K562 (cell line): ENCODE measurements at regions not wholly inside any gene's neighbourhood (a gene's known extent, or its start where the extent isn't known, plus 50 kb on each side); places are given as distances from the start of the nearest gene placed in this dataset.

ENCODE experiments used
- ATAC-seq: fragments of 200-7000 bp; cut with Tn5 transposase; 3 replicates; pipeline ENCODE4 v1.9.1; 2020; ENCODE audit warnings: moderate library complexity
- BruUV-seq: library from RNA; stranded (reverse); fragments of 400-500 nt; replicated peaks from 2 replicates; lab custom pipeline; 2021; lab: Mats Ljungman, UMichigan
- CTCF ChIA-PET: fragments of 300-600 bp; formaldehyde crosslinking; extraction: SDS; loops from one replicate; lab custom pipeline; 2021; ENCODE audit warnings: low intra/inter-chr PET ratio; lab: Yijun Ruan, JAX
- POLR2A ChIA-PET: fragments of 300-600, 350-650 bp; sonication (Branson Sonifier 250); formaldehyde crosslinking; extraction: SDS; loops from one replicate; lab custom pipeline; 2021; ENCODE audit warnings: antibody characterized with exemption, inconsistent platforms; lab: Yijun Ruan, JAX
- DNase-seq, 4 experiments: peaks; one replicate each; pipeline versions ENCODE4 v3.0.0 to v3.0.0-alpha.2; 2011 to 2018; ENCODE audit warnings: low spot score in 3 of 4, mixed read lengths in 3 of 4; ENCODE audit errors: extremely low read depth in 1 of 4
- FAIRE-seq: peaks from 2 replicates; lab custom pipeline; 2011; peaks lifted over from hg19 to GRCh38; lab: Jason Lieb, UNC
- H2AFZ ChIP-seq: 2 replicates; pipeline ENCODE4 v1.6.0; 2011; ENCODE audit warnings: low read depth, low read length, control low read depth, inconsistent platforms
- H3K27ac ChIP-seq: fragments of 200-600 bp; 3 replicates; pipeline ENCODE4 v1.8.0; 2011; ENCODE audit warnings: low read depth, mild to moderate bottlenecking, control low read depth, inconsistent platforms, low read length, moderate library complexity, mixed read lengths; ENCODE audit errors: extremely low read depth
- H3K27me3 ChIP-seq, 2 experiments: fragments of 300-600 bp in 1 of 2; 2 replicates in 1 of 2; 3 replicates in 1 of 2; pipeline versions ENCODE4 v1.6.0 to v1.8.0; 2011; ENCODE audit warnings: inconsistent platforms in 2 of 2, low read length in 2 of 2, mild to moderate bottlenecking in 1 of 2, mixed read lengths in 1 of 2, moderate library complexity in 1 of 2; ENCODE audit not compliant: control insufficient read depth in 2 of 2, insufficient read depth in 2 of 2
- H3K36me3 ChIP-seq: fragments of 300-600 bp; 3 replicates; pipeline ENCODE4 v1.8.0; 2011; ENCODE audit warnings: mild to moderate bottlenecking, low read length, inconsistent platforms; ENCODE audit not compliant: control insufficient read depth, insufficient read depth
- H3K4me1 ChIP-seq, 2 experiments: fragments of 200-600 bp in 1 of 2; replicated peaks in 1 of 2; 2 replicates in 1 of 2; 3 replicates in 1 of 2; pipeline versions ENCODE4 v1.5.1 to v1.8.0; 2011; ENCODE audit warnings: inconsistent platforms in 2 of 2, low read length in 2 of 2, mild to moderate bottlenecking in 1 of 2, mixed read lengths in 1 of 2, moderate library complexity in 1 of 2; ENCODE audit not compliant: control insufficient read depth in 2 of 2, insufficient read depth in 2 of 2
- H3K4me2 ChIP-seq: 2 replicates; pipeline ENCODE4 v1.6.1; 2011; ENCODE audit warnings: low read length, control low read depth, inconsistent platforms, mixed read lengths; ENCODE audit not compliant: insufficient read depth
- H3K4me3 ChIP-seq: fragments of 200-600 bp; sonication (generic), shearing (Covaris generic); 2 replicates; pipeline ENCODE4 v1.5.1; 2016; ENCODE audit warnings: control low read depth, inconsistent platforms
- H3K79me2 ChIP-seq: fragments of 200-600 bp; 3 replicates; pipeline ENCODE4 v1.8.0; 2011; ENCODE audit warnings: low read length, inconsistent platforms; ENCODE audit not compliant: control insufficient read depth, insufficient read depth
- H3K9ac ChIP-seq, 2 experiments: 2 replicates each; pipeline versions ENCODE4 v1.6.0 to v1.6.1; 2011; ENCODE audit warnings: low read depth in 2 of 2, low read length in 2 of 2, control low read depth in 1 of 2, inconsistent platforms in 1 of 2, mild to moderate bottlenecking in 1 of 2, mixed read lengths in 1 of 2; ENCODE audit not compliant: insufficient read depth in 1 of 2
- H3K9me1 ChIP-seq: one replicate; pipeline ENCODE4 v1.6.0; 2011; ENCODE audit warnings: inconsistent platforms, mild to moderate bottlenecking, low read length, moderate library complexity; ENCODE audit not compliant: control insufficient read depth, insufficient read depth
- H3K9me3 ChIP-seq: replicated peaks from 2 replicates; pipeline ENCODE4 v1.5.1; 2011; ENCODE audit warnings: low read depth, low read length, inconsistent platforms; ENCODE audit not compliant: control insufficient read depth, insufficient read depth
- H4K20me1 ChIP-seq: replicated peaks from 2 replicates; pipeline ENCODE4 v1.6.1; 2011; ENCODE audit warnings: low read length, inconsistent platforms, mixed read lengths; ENCODE audit not compliant: control insufficient read depth, insufficient read depth
- ARHGAP35 ChIP-seq: fragments of 450-650 bp; IDR thresholded peaks from 2 replicates; pipeline ENCODE4 v1.6.1; 2018; ENCODE audit not compliant: partially characterized antibody
- COPS2 ChIP-seq: fragments of 450-650 bp; conservative IDR thresholded peaks from 2 replicates; pipeline ENCODE4 v1.6.1; 2016; ENCODE audit warnings: mild to moderate bottlenecking, moderate library complexity
- EZH2 ChIP-seq: IDR thresholded peaks from 2 replicates; pipeline ENCODE4 v1.6.1; 2012; ENCODE audit warnings: low read depth, mild to moderate bottlenecking, inconsistent platforms, low read length, borderline replicate concordance
- HNRNPUL1 ChIP-seq: fragments of 200-400 bp; formaldehyde crosslinking; IDR thresholded peaks from 2 replicates; pipeline ENCODE4 v1.6.1; 2017; ENCODE audit warnings: low read length
- MECOM ChIP-seq: fragments of 250-450 bp; sonication (Bioruptor Pico); IDR thresholded peaks from 2 replicates; pipeline ENCODE4 v1.8.0; 2022; ENCODE audit warnings: inconsistent platforms
- MEF2A ChIP-seq: IDR thresholded peaks from 2 replicates; pipeline ENCODE4 v1.6.1; 2011; ENCODE audit warnings: low read depth, mild to moderate bottlenecking, low read length, moderate library complexity; ENCODE audit not compliant: control insufficient read depth
- MTA1 ChIP-seq: fragments of 450-650 bp; IDR thresholded peaks from 2 replicates; pipeline ENCODE4 v1.6.1; 2017; ENCODE audit warnings: borderline replicate concordance
- MYNN ChIP-seq, 2 experiments: sonication (generic); formaldehyde crosslinking in 1 of 2; IDR thresholded peaks; 2 replicates each; pipeline versions ENCODE4 v1.5.0 to v1.6.1; 2016 to 2020; ENCODE audit warnings: antibody characterized with exemption in 1 of 2, missing genetic modification reagents in 1 of 2
- NFATC3 ChIP-seq: fragments of 450-650 bp; IDR thresholded peaks from 2 replicates; pipeline ENCODE4 v1.6.1; 2017; ENCODE audit warnings: mild to moderate bottlenecking
- PRMT5 ChIP-seq: sonication (generic); formaldehyde crosslinking; IDR thresholded peaks from 2 replicates; pipeline ENCODE4 v1.5.0; 2020; ENCODE audit warnings: missing genetic modification reagents
- TRIM28 ChIP-seq: fragments of 450-650 bp; IDR thresholded peaks from 2 replicates; pipeline ENCODE4 v1.6.1; 2017
- ZNF263 ChIP-seq: sonication (generic); formaldehyde crosslinking; IDR thresholded peaks from 2 replicates; pipeline ENCODE4 v1.8.0; 2022; ENCODE audit warnings: mild to moderate bottlenecking, missing genetic modification reagents, borderline replicate concordance
- WGBS: fragments of 100-300 bp; shearing (Covaris generic); methylation state at CpG from one replicate; pipeline ENCODE4 v1.1.6; 2016; ENCODE audit warnings: low coverage, mixed read lengths; ENCODE audit not compliant: insufficient coverage; ENCODE audit errors: missing lambda C conversion rate; 5-methylcytosine and 5-hydroxymethylcytosine counted together
- in situ Hi-C: fragments of 300-500 bp; cut with MboI; formaldehyde crosslinking; loops from 4 replicates; pipeline ENCODE4 v1.15.0; 2018; ENCODE audit warnings: inconsistent platforms, mixed read lengths
- intact Hi-C: fragments of 100-400 bp; cut with micrococcal nuclease; formaldehyde crosslinking; loops from 2 replicates; pipeline ENCODE4 v1.14.2; 2022
- TF ChIP-seq, protein P1 (sequence below): fragments of 250-450 bp; sonication (Bioruptor Pico); IDR thresholded peaks from 2 replicates; pipeline ENCODE4 v1.8.0; 2022; ENCODE audit warnings: moderate library complexity, mild to moderate bottlenecking, inconsistent platforms
- TF ChIP-seq, protein P2 (sequence below), 2 experiments: IDR thresholded peaks; 2 replicates each; pipeline ENCODE4 v1.6.1; 2012; ENCODE audit warnings: improper control_type of control experiment in 2 of 2, low read depth in 2 of 2, low read length in 2 of 2, borderline replicate concordance in 1 of 2
- TF ChIP-seq, protein P3 (sequence below): sonication (generic); formaldehyde crosslinking; IDR thresholded peaks from 2 replicates; pipeline ENCODE4 v1.8.1; 2023; ENCODE audit warnings: mild to moderate bottlenecking, missing genetic modification reagents
- TF ChIP-seq, protein P4 (sequence below): fragments of 250-450 bp; sonication (Bioruptor Pico); IDR thresholded peaks from 2 replicates; pipeline ENCODE4 v1.4.0; 2020; ENCODE audit warnings: mild to moderate bottlenecking, moderate library complexity

- in situ Hi-C loops (no loop called here), intact Hi-C loops (no loop called here)
- BruUV-seq, result no TSS peak
- FAIRE-seq (no peak), DNase-seq (no peak), ATAC-seq (no peak)
- H3K79me2 ChIP-seq, result no peaks in the 10 kb centered on the region
- ChIA-PET CTCF (no interaction called here), POLR2A (no interaction called here)
- no peak for TF ChIP-seq PRMT5 (CRISPR knock-in tag)
- no peak for TF ChIP-seq ARHGAP35
- no peak for TF ChIP-seq ZNF263 (CRISPR knock-in tag)
- TF ChIP-seq HNRNPUL1, result no peak
- TF ChIP-seq, protein P1, sequence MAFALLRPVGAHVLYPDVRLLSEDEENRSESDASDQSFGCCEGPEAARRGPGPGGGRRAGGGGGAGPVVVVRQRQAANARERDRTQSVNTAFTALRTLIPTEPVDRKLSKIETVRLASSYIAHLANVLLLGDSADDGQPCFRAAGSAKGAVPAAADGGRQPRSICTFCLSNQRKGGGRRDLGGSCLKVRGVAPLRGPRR (CRISPR knock-in tag), result no peak
- no peak for TF ChIP-seq MYNN (IDR thresholded peaks at IDR 0.05)
- no peak for TF ChIP-seq MYNN (CRISPR knock-in tag; IDR thresholded peaks at IDR 0.05)
- TF ChIP-seq MEF2A, result no peak
- no peak for TF ChIP-seq COPS2
- TF ChIP-seq, protein P2, sequence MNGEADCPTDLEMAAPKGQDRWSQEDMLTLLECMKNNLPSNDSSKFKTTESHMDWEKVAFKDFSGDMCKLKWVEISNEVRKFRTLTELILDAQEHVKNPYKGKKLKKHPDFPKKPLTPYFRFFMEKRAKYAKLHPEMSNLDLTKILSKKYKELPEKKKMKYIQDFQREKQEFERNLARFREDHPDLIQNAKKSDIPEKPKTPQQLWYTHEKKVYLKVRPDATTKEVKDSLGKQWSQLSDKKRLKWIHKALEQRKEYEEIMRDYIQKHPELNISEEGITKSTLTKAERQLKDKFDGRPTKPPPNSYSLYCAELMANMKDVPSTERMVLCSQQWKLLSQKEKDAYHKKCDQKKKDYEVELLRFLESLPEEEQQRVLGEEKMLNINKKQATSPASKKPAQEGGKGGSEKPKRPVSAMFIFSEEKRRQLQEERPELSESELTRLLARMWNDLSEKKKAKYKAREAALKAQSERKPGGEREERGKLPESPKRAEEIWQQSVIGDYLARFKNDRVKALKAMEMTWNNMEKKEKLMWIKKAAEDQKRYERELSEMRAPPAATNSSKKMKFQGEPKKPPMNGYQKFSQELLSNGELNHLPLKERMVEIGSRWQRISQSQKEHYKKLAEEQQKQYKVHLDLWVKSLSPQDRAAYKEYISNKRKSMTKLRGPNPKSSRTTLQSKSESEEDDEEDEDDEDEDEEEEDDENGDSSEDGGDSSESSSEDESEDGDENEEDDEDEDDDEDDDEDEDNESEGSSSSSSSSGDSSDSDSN (IDR thresholded peaks at IDR 0.05; ENCODE audit: borderline replicate concordance in 1 of 2, low read depth in 2 of 2, low read length in 2 of 2), result no peak
- no peak for TF ChIP-seq MTA1
- TF ChIP-seq, protein P3, sequence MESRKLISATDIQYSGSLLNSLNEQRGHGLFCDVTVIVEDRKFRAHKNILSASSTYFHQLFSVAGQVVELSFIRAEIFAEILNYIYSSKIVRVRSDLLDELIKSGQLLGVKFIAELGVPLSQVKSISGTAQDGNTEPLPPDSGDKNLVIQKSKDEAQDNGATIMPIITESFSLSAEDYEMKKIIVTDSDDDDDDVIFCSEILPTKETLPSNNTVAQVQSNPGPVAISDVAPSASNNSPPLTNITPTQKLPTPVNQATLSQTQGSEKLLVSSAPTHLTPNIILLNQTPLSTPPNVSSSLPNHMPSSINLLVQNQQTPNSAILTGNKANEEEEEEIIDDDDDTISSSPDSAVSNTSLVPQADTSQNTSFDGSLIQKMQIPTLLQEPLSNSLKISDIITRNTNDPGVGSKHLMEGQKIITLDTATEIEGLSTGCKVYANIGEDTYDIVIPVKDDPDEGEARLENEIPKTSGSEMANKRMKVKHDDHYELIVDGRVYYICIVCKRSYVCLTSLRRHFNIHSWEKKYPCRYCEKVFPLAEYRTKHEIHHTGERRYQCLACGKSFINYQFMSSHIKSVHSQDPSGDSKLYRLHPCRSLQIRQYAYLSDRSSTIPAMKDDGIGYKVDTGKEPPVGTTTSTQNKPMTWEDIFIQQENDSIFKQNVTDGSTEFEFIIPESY (CRISPR knock-in tag), result no peak
- TF ChIP-seq NFATC3, result no peak
- no peak for TF ChIP-seq EZH2
- no peak for TF ChIP-seq TRIM28
- TF ChIP-seq MECOM (CRISPR knock-in tag), result no peak
- TF ChIP-seq, protein P4, sequence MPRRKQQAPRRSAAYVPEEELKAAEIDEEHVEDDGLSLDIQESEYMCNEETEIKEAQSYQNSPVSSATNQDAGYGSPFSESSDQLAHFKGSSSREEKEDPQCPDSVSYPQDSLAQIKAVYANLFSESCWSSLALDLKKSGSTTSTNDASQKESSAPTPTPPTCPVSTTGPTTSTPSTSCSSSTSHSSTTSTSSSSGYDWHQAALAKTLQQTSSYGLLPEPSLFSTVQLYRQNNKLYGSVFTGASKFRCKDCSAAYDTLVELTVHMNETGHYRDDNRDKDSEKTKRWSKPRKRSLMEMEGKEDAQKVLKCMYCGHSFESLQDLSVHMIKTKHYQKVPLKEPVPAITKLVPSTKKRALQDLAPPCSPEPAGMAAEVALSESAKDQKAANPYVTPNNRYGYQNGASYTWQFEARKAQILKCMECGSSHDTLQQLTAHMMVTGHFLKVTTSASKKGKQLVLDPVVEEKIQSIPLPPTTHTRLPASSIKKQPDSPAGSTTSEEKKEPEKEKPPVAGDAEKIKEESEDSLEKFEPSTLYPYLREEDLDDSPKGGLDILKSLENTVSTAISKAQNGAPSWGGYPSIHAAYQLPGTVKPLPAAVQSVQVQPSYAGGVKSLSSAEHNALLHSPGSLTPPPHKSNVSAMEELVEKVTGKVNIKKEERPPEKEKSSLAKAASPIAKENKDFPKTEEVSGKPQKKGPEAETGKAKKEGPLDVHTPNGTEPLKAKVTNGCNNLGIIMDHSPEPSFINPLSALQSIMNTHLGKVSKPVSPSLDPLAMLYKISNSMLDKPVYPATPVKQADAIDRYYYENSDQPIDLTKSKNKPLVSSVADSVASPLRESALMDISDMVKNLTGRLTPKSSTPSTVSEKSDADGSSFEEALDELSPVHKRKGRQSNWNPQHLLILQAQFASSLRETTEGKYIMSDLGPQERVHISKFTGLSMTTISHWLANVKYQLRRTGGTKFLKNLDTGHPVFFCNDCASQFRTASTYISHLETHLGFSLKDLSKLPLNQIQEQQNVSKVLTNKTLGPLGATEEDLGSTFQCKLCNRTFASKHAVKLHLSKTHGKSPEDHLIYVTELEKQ (CRISPR knock-in tag), result no peak
- H3K9me1 ChIP-seq, result no peaks in the 10 kb centered on the region
- no peak overlapping the region for H3K9ac ChIP-seq
- no peaks in the 10 kb centered on the region for H3K27me3 ChIP-seq
- 0% methylated on average over 4 of the region's 4 CpGs for WGBS
- no peaks in the 10 kb centered on the region for H4K20me1 ChIP-seq
- no peaks in the 10 kb centered on the region for H3K4me1 ChIP-seq
- no peak overlapping the region for H3K4me2 ChIP-seq
- no peak overlapping the region for H3K4me3 ChIP-seq
- H3K9me3 ChIP-seq, result no peaks in the 10 kb centered on the region
- H2AFZ ChIP-seq, result no peak overlapping the region
- H3K36me3 ChIP-seq, result no peaks in the 10 kb centered on the region
- no peak overlapping the region for H3K27ac ChIP-seq
These were observed 143.9 kb downstream of the SLITRK1 start for GRCh38 chr13:83738407-83738806.
